ENCODE measurements at regions not wholly inside any gene's neighbourhood (a gene's known extent, or its start where the extent isn't known, plus 50 kb on each side); places are given as distances from the start of the nearest gene placed in this dataset.

DNA sequence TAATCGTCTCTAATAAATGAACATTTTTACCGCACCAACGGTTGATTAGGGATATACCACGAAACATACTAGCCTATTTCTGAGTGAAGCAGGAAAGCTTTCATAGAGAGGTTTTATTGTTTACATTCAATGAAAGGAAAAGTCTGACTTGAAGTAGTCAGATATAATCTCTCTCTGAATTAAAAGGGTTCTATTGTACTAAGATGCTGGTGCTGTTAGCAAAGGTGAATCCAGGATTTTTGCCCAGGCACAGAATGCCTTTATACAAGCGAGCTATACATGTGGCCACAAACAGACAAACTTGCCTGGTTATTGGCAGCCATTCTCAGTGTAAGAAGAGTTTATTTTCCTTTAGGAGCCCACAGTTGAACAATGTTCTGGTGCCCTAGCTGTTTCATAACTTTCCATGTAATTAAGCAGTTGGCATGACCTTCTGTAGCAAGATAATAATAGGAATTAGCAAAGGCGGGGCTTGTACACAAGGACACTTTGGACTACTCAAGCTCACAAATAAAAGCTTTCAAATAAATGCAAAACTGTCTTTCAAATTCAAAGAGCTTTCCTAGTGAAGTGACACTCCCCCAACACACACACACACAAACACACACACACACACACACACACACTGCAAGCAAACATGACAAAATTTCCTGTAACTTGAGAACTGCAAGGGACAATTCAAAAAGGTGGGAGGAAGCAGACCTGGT lies 198.7 kb upstream of the MAP3K1 start:
- no peaks in the 10 kb centered on the region for H3K4me1 ChIP-seq (ENCODE audit: insufficient read depth, low read length, poor library complexity, severe bottlenecking)
- ChIA-PET POLR2A (ENCODE audit: low non-redundant PET) (no interaction called here), CTCF (no interaction called here)
- intact Hi-C loops (cut with micrococcal nuclease; ENCODE audit: unreplicated experiment): no loop called here
- peaks cover 2% of the 10 kb centered on the region for H3K9me3 ChIP-seq (ENCODE audit: low read depth, low read length, poor library complexity, severe bottlenecking)
- TF ChIP-seq, protein P1, sequence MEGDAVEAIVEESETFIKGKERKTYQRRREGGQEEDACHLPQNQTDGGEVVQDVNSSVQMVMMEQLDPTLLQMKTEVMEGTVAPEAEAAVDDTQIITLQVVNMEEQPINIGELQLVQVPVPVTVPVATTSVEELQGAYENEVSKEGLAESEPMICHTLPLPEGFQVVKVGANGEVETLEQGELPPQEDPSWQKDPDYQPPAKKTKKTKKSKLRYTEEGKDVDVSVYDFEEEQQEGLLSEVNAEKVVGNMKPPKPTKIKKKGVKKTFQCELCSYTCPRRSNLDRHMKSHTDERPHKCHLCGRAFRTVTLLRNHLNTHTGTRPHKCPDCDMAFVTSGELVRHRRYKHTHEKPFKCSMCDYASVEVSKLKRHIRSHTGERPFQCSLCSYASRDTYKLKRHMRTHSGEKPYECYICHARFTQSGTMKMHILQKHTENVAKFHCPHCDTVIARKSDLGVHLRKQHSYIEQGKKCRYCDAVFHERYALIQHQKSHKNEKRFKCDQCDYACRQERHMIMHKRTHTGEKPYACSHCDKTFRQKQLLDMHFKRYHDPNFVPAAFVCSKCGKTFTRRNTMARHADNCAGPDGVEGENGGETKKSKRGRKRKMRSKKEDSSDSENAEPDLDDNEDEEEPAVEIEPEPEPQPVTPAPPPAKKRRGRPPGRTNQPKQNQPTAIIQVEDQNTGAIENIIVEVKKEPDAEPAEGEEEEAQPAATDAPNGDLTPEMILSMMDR (conservative IDR thresholded peaks at IDR 0.05; ENCODE audit: low read depth, low read length): no peak
- TF ChIP-seq EZH2 (IDR thresholded peaks at IDR 0.05; ENCODE audit: borderline replicate concordance, low read depth, low read length, poor library complexity, severe bottlenecking): no peak
- H3K27me3 ChIP-seq (replicated peaks; ENCODE audit: insufficient read depth, low read depth, low read length, poor library complexity): no peaks in the 10 kb centered on the region
- no peak overlapping the region for H3K27ac ChIP-seq (ENCODE audit: low read depth, low read length, poor library complexity, severe bottlenecking)
- no peak overlapping the region for H3K4me3 ChIP-seq (ENCODE audit: low read depth, low read length, poor library complexity, severe bottlenecking)
- BruUV-seq (replicated peaks): no TSS peak
- no peak for DNase-seq (ENCODE audit: low spot score)
- no peaks in the 10 kb centered on the region for H3K36me3 ChIP-seq (ENCODE audit: insufficient read depth, low read length, poor library complexity, severe bottlenecking)

DNA sequence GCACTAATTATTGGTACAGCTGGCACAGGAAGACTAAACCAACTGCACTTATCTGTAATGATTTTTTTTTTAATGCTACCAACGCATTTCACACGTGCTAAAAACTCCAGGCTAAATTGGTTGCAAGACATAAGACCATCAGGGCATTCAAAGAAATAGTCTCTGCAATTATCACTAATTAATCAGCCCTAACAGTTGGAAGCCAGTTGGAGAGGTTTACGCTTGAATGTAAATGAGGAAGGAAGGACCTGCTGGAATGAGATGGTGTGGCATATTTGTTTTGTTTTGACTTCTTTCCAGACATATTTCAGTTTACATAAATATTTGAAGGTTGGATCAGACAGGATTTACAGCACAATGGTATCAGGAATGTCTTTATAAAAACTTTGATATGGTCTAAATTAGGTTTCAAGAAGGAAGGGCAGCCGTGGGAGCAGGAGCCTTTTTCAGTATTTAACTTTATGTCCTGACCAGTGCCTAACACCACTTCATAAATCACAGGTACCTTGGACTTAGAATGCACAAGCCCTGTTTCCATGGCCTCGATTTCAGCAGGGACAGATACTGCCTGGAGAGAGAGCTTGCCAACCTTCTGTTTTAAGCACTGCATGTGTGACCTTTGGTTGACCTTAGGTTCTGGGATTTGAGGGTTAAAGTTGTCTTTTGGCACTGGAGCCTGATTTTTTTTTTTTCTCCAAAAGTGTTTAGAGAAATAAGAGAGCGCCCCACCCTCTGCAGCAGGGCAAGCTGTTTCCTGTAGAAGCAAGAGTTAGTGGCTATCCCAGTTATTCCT lies 199.8 kb upstream of the MAP3K1 start:
- H3K9me3 ChIP-seq (ENCODE audit: low read depth, low read length, poor library complexity, severe bottlenecking): peaks cover 6% of the 10 kb centered on the region
- no peaks in the 10 kb centered on the region for H3K27me3 ChIP-seq (replicated peaks; ENCODE audit: insufficient read depth, low read depth, low read length, poor library complexity)
- TF ChIP-seq EZH2 (IDR thresholded peaks at IDR 0.05; ENCODE audit: borderline replicate concordance, low read depth, low read length, poor library complexity, severe bottlenecking): no peak
- TF ChIP-seq, protein P1 (conservative IDR thresholded peaks at IDR 0.05; ENCODE audit: low read depth, low read length): no peak
- no peaks in the 10 kb centered on the region for H3K36me3 ChIP-seq (ENCODE audit: insufficient read depth, low read length, poor library complexity, severe bottlenecking)
- no peak for DNase-seq (ENCODE audit: low spot score)
- POLR2A ChIA-PET (ENCODE audit: low non-redundant PET): no interaction called here
- H3K4me3 ChIP-seq (ENCODE audit: low read depth, low read length, poor library complexity, severe bottlenecking): no peak overlapping the region
- no peaks in the 10 kb centered on the region for H3K4me1 ChIP-seq (ENCODE audit: insufficient read depth, low read length, poor library complexity, severe bottlenecking)
- intact Hi-C loops (cut with micrococcal nuclease; ENCODE audit: unreplicated experiment): no loop called here
- H3K27ac ChIP-seq (ENCODE audit: low read depth, low read length, poor library complexity, severe bottlenecking): no peak overlapping the region
- BruUV-seq (replicated peaks): no TSS peak
- CTCF ChIA-PET: no interaction called here

DNA sequence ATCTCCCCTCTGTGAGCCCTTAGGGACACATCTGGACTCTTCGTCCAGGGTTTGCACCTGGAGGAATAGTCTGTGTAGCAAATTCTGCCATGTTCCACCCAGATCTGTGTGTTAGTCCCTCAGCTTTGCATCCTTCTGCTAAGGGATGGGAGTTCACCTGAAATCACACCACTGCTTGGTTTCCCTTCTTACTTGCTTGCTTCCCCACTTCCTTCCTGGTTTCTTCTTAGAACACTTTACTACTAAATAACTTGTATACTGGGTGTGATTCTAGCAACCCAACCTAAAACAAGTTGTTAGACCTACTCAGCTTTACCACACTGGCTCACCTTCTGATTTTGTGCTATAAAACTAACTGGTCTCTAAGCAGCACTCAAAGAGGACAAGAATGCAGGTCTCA lies 202.6 kb upstream of the MAP3K1 start:
- ChIA-PET POLR2A (ENCODE audit: low non-redundant PET) (no interaction called here), CTCF (no interaction called here)
- no TSS peak for BruUV-seq (replicated peaks)
- TF ChIP-seq, protein P1 (conservative IDR thresholded peaks at IDR 0.05; ENCODE audit: low read depth, low read length): no peak
- no peak for TF ChIP-seq EZH2 (IDR thresholded peaks at IDR 0.05; ENCODE audit: borderline replicate concordance, low read depth, low read length, poor library complexity, severe bottlenecking)
- intact Hi-C loops (cut with micrococcal nuclease; ENCODE audit: unreplicated experiment): no loop called here
- DNase-seq (ENCODE audit: low spot score): no peak
- Histone ChIP-seq H3K36me3 (ENCODE audit: insufficient read depth, low read length, poor library complexity, severe bottlenecking) (no peaks in the 10 kb centered on the region), H3K27me3 (replicated peaks; ENCODE audit: insufficient read depth, low read depth, low read length, poor library complexity) (no peaks in the 10 kb centered on the region), H3K4me3 (ENCODE audit: low read depth, low read length, poor library complexity, severe bottlenecking) (no peak overlapping the region), H3K9me3 (ENCODE audit: low read depth, low read length, poor library complexity, severe bottlenecking) (peaks cover 6% of the 10 kb centered on the region), H3K4me1 (ENCODE audit: insufficient read depth, low read length, poor library complexity, severe bottlenecking) (no peaks in the 10 kb centered on the region), H3K27ac (ENCODE audit: low read depth, low read length, poor library complexity, severe bottlenecking) (no peak overlapping the region)
